GM18520 (cell line): ENCODE measurements at regions not wholly inside any gene's neighbourhood (a gene's known extent, or its start where the extent isn't known, plus 50 kb on each side); places are given as distances from the start of the nearest gene placed in this dataset.

Experiments used
- ATAC-seq: cut with Tn5 transposase; IDR thresholded peaks from one replicate; pipeline ENCODE4 v1.9.1; 2021; ENCODE audit not compliant: unreplicated experiment

- no peak for ATAC-seq
These were observed 59.9 kb downstream of the HTR1B start for GRCh38 chr6:77403424-77403823.

GRCh38 chr6:77401231-77401630 lies 62.1 kb downstream of the HTR1B start:
- no peak for ATAC-seq

GRCh38 chr6:77397561-77397960 lies 65.7 kb downstream of the HTR1B start:
- no peak for ATAC-seq

- no peak for ATAC-seq
These were observed 73.9 kb downstream of the HTR1B start for GRCh38 chr6:77389402-77389801.

GRCh38 chr6:77383026-77383425 lies 80.3 kb downstream of the HTR1B start:
- ATAC-seq: no peak

- no peak for ATAC-seq
These were observed 89.3 kb downstream of the HTR1B start for GRCh38 chr6:77373955-77374354.

GRCh38 chr6:77371748-77372147 lies 91.5 kb downstream of the HTR1B start:
- ATAC-seq: no peak

GRCh38 chr6:77368660-77369313 lies 94.5 kb downstream of the HTR1B start:
- ATAC-seq: no peak

- ATAC-seq: no peak
These were observed 96.5 kb downstream of the HTR1B start for GRCh38 chr6:77366798-77367197.

GRCh38 chr6:77363702-77364101 lies 99.6 kb downstream of the HTR1B start:
- no peak for ATAC-seq

GRCh38 chr6:77362055-77362454 lies 101.2 kb downstream of the HTR1B start:
- ATAC-seq: no peak

- ATAC-seq: peak; percentile 59
These were observed 102.3 kb downstream of the HTR1B start for GRCh38 chr6:77361018-77361417.

- no peak for ATAC-seq
These were observed 106.5 kb downstream of the HTR1B start for GRCh38 chr6:77356821-77357220.

- no peak for ATAC-seq
These were observed 108.7 kb downstream of the HTR1B start for GRCh38 chr6:77354581-77354980.

GRCh38 chr6:77353129-77353528 lies 110.2 kb downstream of the HTR1B start:
- ATAC-seq: no peak

- no peak for ATAC-seq
These were observed 122.0 kb downstream of the HTR1B start for GRCh38 chr6:77341058-77341986.

- ATAC-seq: no peak
These were observed 123.0 kb downstream of the HTR1B start for GRCh38 chr6:77340331-77340730.

- ATAC-seq: no peak
These were observed 123.4 kb downstream of the HTR1B start for GRCh38 chr6:77339926-77340325.

GRCh38 chr6:77337392-77337791 lies 125.9 kb downstream of the HTR1B start:
- no peak for ATAC-seq

GRCh38 chr6:77334093-77334492 lies 129.2 kb downstream of the HTR1B start:
- ATAC-seq: no peak

GRCh38 chr6:77332915-77333623 lies 130.2 kb downstream of the HTR1B start:
- no peak for ATAC-seq

GRCh38 chr6:77326711-77327110 lies 136.6 kb downstream of the HTR1B start:
- no peak for ATAC-seq
